Endothelial cell of umbilical vein (primary cell): ENCODE measurements at regions not wholly inside any gene's neighbourhood (a gene's known extent, or its start where the extent isn't known, plus 50 kb on each side); places are given as distances from the start of the nearest gene placed in this dataset.

Source experiments
- BruUV-seq: library from RNA; stranded (reverse); fragments of 400-500 nt; replicated peaks from 2 replicates; lab custom pipeline; 2021; lab: Mats Ljungman, UMichigan
- CTCF ChIA-PET: fragments of 300-600, 350-600 bp; sonication (Branson Sonifier 250); formaldehyde crosslinking; loops from one replicate; lab custom pipeline; 2021; ENCODE audit warnings: antibody characterized with exemption, inconsistent platforms; lab: Charles Lee
- POLR2A ChIA-PET: fragments of 300-600, 350-600 bp; sonication (Branson Sonifier 250); formaldehyde crosslinking; loops from one replicate; lab custom pipeline; 2021; ENCODE audit warnings: antibody characterized with exemption, inconsistent platforms; lab: Charles Lee
- DNase-seq: peaks from one replicate; pipeline ENCODE4 v3.0.0-alpha.2; 2011; ENCODE audit warnings: low read depth, low spot score
- FAIRE-seq: peaks from 2 replicates; lab custom pipeline; 2011; peaks lifted over from hg19 to GRCh38; lab: Jason Lieb, UNC
- H2AFZ ChIP-seq: 2 replicates; pipeline ENCODE4 v1.6.0; 2012; ENCODE audit warnings: low read depth, low read length, control low read depth, inconsistent platforms
- H3K27ac ChIP-seq: 2 replicates; pipeline ENCODE4 v1.5.1; 2011; ENCODE audit warnings: low read depth, mild to moderate bottlenecking, control low read depth, low read length, moderate library complexity; ENCODE audit not compliant: insufficient read depth
- H3K27me3 ChIP-seq, 2 experiments: 2 replicates each; pipeline versions ENCODE4 v1.6.0 to v1.6.1; 2011; ENCODE audit warnings: low read length in 2 of 2, mixed read lengths in 1 of 2; ENCODE audit not compliant: control insufficient read depth in 2 of 2, insufficient read depth in 2 of 2
- H3K36me3 ChIP-seq, 2 experiments: 2 replicates in 1 of 2; 3 replicates in 1 of 2; pipeline ENCODE4 v1.5.1; 2011; ENCODE audit warnings: low read length in 2 of 2, mild to moderate bottlenecking in 1 of 2, moderate library complexity in 1 of 2; ENCODE audit not compliant: control insufficient read depth in 2 of 2, insufficient read depth in 2 of 2; ENCODE audit errors: extremely low read depth in 1 of 2
- H3K4me1 ChIP-seq: 3 replicates; pipeline ENCODE4 v1.5.1; 2011; ENCODE audit warnings: mild to moderate bottlenecking, low read length; ENCODE audit not compliant: control insufficient read depth, insufficient read depth; ENCODE audit errors: extremely low read depth
- H3K4me2 ChIP-seq: 2 replicates; pipeline ENCODE4 v1.6.1; 2011; ENCODE audit warnings: low read length, control low read depth, mixed read lengths; ENCODE audit not compliant: insufficient read depth
- H3K4me3 ChIP-seq, 3 experiments: fragments of 200-600 bp in 1 of 3; sonication (generic), shearing (Covaris generic) in 1 of 3; replicated peaks in 1 of 3; 2 replicates each; pipeline ENCODE4 v1.5.1; 2011 to 2016; ENCODE audit warnings: control low read depth in 3 of 3, low read length in 3 of 3, mild to moderate bottlenecking in 2 of 3, inconsistent platforms in 1 of 3, low read depth in 1 of 3, moderate library complexity in 1 of 3; ENCODE audit not compliant: insufficient read depth in 1 of 3
- H3K79me2 ChIP-seq: 2 replicates; pipeline ENCODE4 v1.6.0; 2012; ENCODE audit warnings: low read length, inconsistent platforms; ENCODE audit not compliant: control insufficient read depth, insufficient read depth
- H3K9ac ChIP-seq: replicated peaks from 2 replicates; pipeline ENCODE3; 2011; ENCODE audit warnings: low read length, control low read depth; ENCODE audit not compliant: insufficient read depth; ENCODE audit errors: extremely low read depth
- H3K9me1 ChIP-seq: replicated peaks from 3 replicates; pipeline ENCODE4 v1.6.0; 2011; ENCODE audit warnings: mild to moderate bottlenecking, low read length; ENCODE audit not compliant: control insufficient read depth, insufficient read depth; ENCODE audit errors: extremely low read depth
- H3K9me3 ChIP-seq: replicated peaks from 2 replicates; pipeline ENCODE4 v1.5.1; 2012; ENCODE audit warnings: low read length, inconsistent platforms; ENCODE audit not compliant: control insufficient read depth, insufficient read depth
- H4K20me1 ChIP-seq: replicated peaks from 2 replicates; pipeline ENCODE3; 2011; ENCODE audit warnings: mild to moderate bottlenecking, low read length; ENCODE audit not compliant: control insufficient read depth, insufficient read depth; ENCODE audit errors: extremely low read depth
- CTCF ChIP-seq, 2 donors: IDR thresholded peaks; 1 replicate in 1 of 2; 2 replicates in 1 of 2; pipeline ENCODE4 v1.5.1; 2011; ENCODE audit warnings: low read length in 2 of 2, mild to moderate bottlenecking in 2 of 2, moderate library complexity in 2 of 2, control low read depth in 1 of 2, inconsistent platforms in 1 of 2, low read depth in 1 of 2; ENCODE audit not compliant: insufficient read depth in 1 of 2; ENCODE audit errors: extremely low read depth in 1 of 2
- EZH2 ChIP-seq: IDR thresholded peaks from 2 replicates; pipeline ENCODE4 v1.6.1; 2012; ENCODE audit warnings: borderline replicate concordance, low read depth, mild to moderate bottlenecking, moderate library complexity, low read length, inconsistent platforms; ENCODE audit not compliant: severe bottlenecking
- FOS ChIP-seq: IDR thresholded peaks from 2 replicates; pipeline ENCODE4 v1.6.1; 2011; ENCODE audit warnings: mild to moderate bottlenecking, low read length, moderate library complexity, borderline replicate concordance; ENCODE audit not compliant: insufficient read depth
- GATA2 ChIP-seq: IDR thresholded peaks from 2 replicates; pipeline ENCODE4 v1.7.0; 2011; ENCODE audit warnings: low read depth, mild to moderate bottlenecking, moderate library complexity, mixed read lengths, low read length; ENCODE audit not compliant: insufficient read length, insufficient read depth
- JUN ChIP-seq: IDR thresholded peaks from 2 replicates; pipeline ENCODE4 v1.6.1; 2011; ENCODE audit warnings: borderline replicate concordance, low read depth; ENCODE audit not compliant: insufficient read length, insufficient read depth
- MAX ChIP-seq: IDR thresholded peaks from 2 replicates; pipeline ENCODE4 v1.6.1; 2011; ENCODE audit not compliant: insufficient read depth, insufficient read length
- MYC ChIP-seq: IDR thresholded peaks from one replicate; pipeline ENCODE4 v1.6.1; 2011; ENCODE audit warnings: mild to moderate bottlenecking, low read depth, low read length
- POLR2A ChIP-seq: IDR thresholded peaks from 2 replicates; pipeline ENCODE4 v1.6.1; 2012; ENCODE audit warnings: low read depth, mild to moderate bottlenecking, control low read depth, low read length
- POLR2AphosphoS5 ChIP-seq: IDR thresholded peaks from 2 replicates; pipeline ENCODE4 v1.6.1; 2012; ENCODE audit warnings: low read depth, mild to moderate bottlenecking, control low read depth, low read length, moderate library complexity; ENCODE audit not compliant: insufficient read depth
- dilution Hi-C: fragments of 300-500 bp; cut with MboI; formaldehyde crosslinking; loops from one replicate; pipeline ENCODE4 v1.15.0; 2019; ENCODE audit warnings: low sequenced_read_pairs; ENCODE audit not compliant: extremely low pct_ligation_motif_present
- intact Hi-C: fragments of 100-400 bp; cut with micrococcal nuclease; formaldehyde crosslinking; loops from one replicate; pipeline ENCODE4 v1.10.0; 2022

- Histone ChIP-seq H2AFZ (no peak overlapping the region), H4K20me1 (no peaks in the 10 kb centered on the region), H3K27me3 (no peaks in the 10 kb centered on the region), H3K4me3 (no peak overlapping the region), H3K4me1 (no peaks in the 10 kb centered on the region), H3K27ac (no peak overlapping the region), H3K4me2 (no peak overlapping the region), H3K79me2 (no peaks in the 10 kb centered on the region), H3K9me3 (peaks cover 11% of the 10 kb centered on the region), H3K9ac (no peak overlapping the region), H3K9me1 (no peaks in the 10 kb centered on the region), H3K36me3 (no peaks in the 10 kb centered on the region)
- TF ChIP-seq POLR2AphosphoS5 (no peak), POLR2A (no peak), EZH2 (no peak), JUN (no peak), CTCF (IDR thresholded peaks at IDR 0.05; ENCODE audit: extremely low read depth in 1 of 2, insufficient read depth in 1 of 2, low read depth in 1 of 2, low read length in 2 of 2) (no peak)
- POLR2A ChIA-PET: no interaction called here
- DNase-seq (no peak), FAIRE-seq (no peak)
- intact Hi-C loops: no loop called here
- dilution Hi-C loops: no loop called here
- CTCF ChIA-PET: no interaction called here
- BruUV-seq: no TSS peak
Observed at GRCh38 chr5:160931283-160931682, 79.3 kb upstream of the ATP10B start.

GRCh38 chr5:160930406-160930805 is 78.4 kb upstream of the ATP10B start:
- Histone ChIP-seq H3K9me1 (no peaks in the 10 kb centered on the region), H3K4me3 (no peak overlapping the region), H3K27ac (no peak overlapping the region), H3K4me2 (no peak overlapping the region), H3K36me3 (no peaks in the 10 kb centered on the region), H3K79me2 (no peaks in the 10 kb centered on the region), H3K9me3 (peaks cover 11% of the 10 kb centered on the region), H3K4me1 (no peaks in the 10 kb centered on the region), H3K27me3 (no peaks in the 10 kb centered on the region), H3K9ac (no peak overlapping the region), H2AFZ (no peak overlapping the region), H4K20me1 (no peaks in the 10 kb centered on the region)
- intact Hi-C loops (no loop called here), dilution Hi-C loops (no loop called here)
- CTCF ChIA-PET: no interaction called here
- BruUV-seq: no TSS peak
- TF ChIP-seq POLR2AphosphoS5 (no peak), GATA2 (no peak), MAX (no peak), CTCF (IDR thresholded peaks at IDR 0.05; ENCODE audit: extremely low read depth in 1 of 2, insufficient read depth in 1 of 2, low read depth in 1 of 2, low read length in 2 of 2) (no peak), FOS (no peak), JUN (no peak), POLR2A (no peak), EZH2 (no peak), MYC (no peak)
- POLR2A ChIA-PET: no interaction called here
- DNase-seq (no peak), FAIRE-seq (no peak)
